Lung (tissue), 11 donors: ENCODE measurements at regions not wholly inside any gene's neighbourhood (a gene's known extent, or its start where the extent isn't known, plus 50 kb on each side); places are given as distances from the start of the nearest gene placed in this dataset.

Experiments used
- ATAC-seq: fragments of 200-7000 bp; cut with Tn5 transposase; one replicate; pipeline ENCODE4 v1.9.1; 2020; ENCODE audit warnings: moderate number of reproducible peaks; ENCODE audit not compliant: insufficient read depth, low FRiP score
- DNase-seq, 3 donors: peaks; one replicate each; pipeline ENCODE4 v3.0.0-alpha.2; 2013 to 2017
- H3K27ac ChIP-seq, 2 donors: one replicate each; pipeline ENCODE4 v1.5.1; 2013; ENCODE audit warnings: mild to moderate bottlenecking in 2 of 2, moderate library complexity in 2 of 2, control low read depth in 1 of 2, inconsistent platforms in 1 of 2, low read depth in 1 of 2, low read length in 1 of 2
- H3K27me3 ChIP-seq, 3 donors: one replicate each; pipeline ENCODE4 v1.5.1; 2013; ENCODE audit warnings: low read length in 2 of 3; ENCODE audit not compliant: control insufficient read depth in 3 of 3, insufficient read depth in 3 of 3
- H3K36me3 ChIP-seq, 4 donors: one replicate each; pipeline ENCODE4 v1.5.1; 2013; ENCODE audit warnings: low read length in 4 of 4, mild to moderate bottlenecking in 1 of 4, moderate library complexity in 1 of 4; ENCODE audit not compliant: control insufficient read depth in 4 of 4, insufficient read depth in 4 of 4
- H3K4me1 ChIP-seq, 5 donors: one replicate each; pipeline ENCODE4 v1.5.1; 2013; ENCODE audit warnings: low read length in 5 of 5, mild to moderate bottlenecking in 2 of 5, moderate library complexity in 1 of 5; ENCODE audit not compliant: control insufficient read depth in 5 of 5, insufficient read depth in 5 of 5
- H3K4me3 ChIP-seq: one replicate; pipeline ENCODE4 v1.5.1; 2013; ENCODE audit warnings: mild to moderate bottlenecking, control low read depth, moderate library complexity
- H3K9ac ChIP-seq, 2 donors: one replicate each; pipeline ENCODE4 v1.5.1; 2013; ENCODE audit warnings: low read length in 2 of 2, control low read depth in 1 of 2; ENCODE audit not compliant: insufficient read depth in 1 of 2
- H3K9me3 ChIP-seq, 4 donors: one replicate each; pipeline ENCODE4 v1.5.1; 2013; ENCODE audit warnings: low read length in 3 of 4, mild to moderate bottlenecking in 1 of 4, moderate library complexity in 1 of 4; ENCODE audit not compliant: control insufficient read depth in 4 of 4, insufficient read depth in 3 of 4
- CTCF ChIP-seq: IDR thresholded peaks from 2 replicates; pipeline ENCODE4 v1.5.1; 2012; ENCODE audit warnings: mild to moderate bottlenecking; ENCODE audit errors: control extremely low read depth, extremely low read depth
- WGBS, 2 donors: extraction: QIAGEN DNeasy Blood & Tissue Kit; methylation state at CpG; one replicate each; pipeline ENCODE4 v1.1.7; 2013; 5-methylcytosine and 5-hydroxymethylcytosine counted together
- donor health status: control.
- donor health status: control.
- donor health status: Bipolar disorder and iron deficiency.
- donor health status: healthy.
- donor health status: DM: yes; HTN: yes; CAD: no.

- no peak overlapping the region for H3K4me3 ChIP-seq
- H3K27me3 ChIP-seq: no peaks in the 10 kb centered on the region
- H3K36me3 ChIP-seq: peaks cover 2 to 9% (median 7%) of the 10 kb centered on the region in 4 donors
- peak overlapping the region in 1 of 2 donors; percentile 5 for H3K27ac ChIP-seq
- no peaks in the 10 kb centered on the region for H3K9me3 ChIP-seq
- H3K9ac ChIP-seq: no peak overlapping the region
- H3K4me1 ChIP-seq: peaks cover 0 to 54% (median 20%) of the 10 kb centered on the region in 5 donors
- ATAC-seq (no peak), DNase-seq (peak in 1 of 3 donors; percentile 61)
- no peak for TF ChIP-seq CTCF
These were observed 85.7 kb downstream of the PTPDC1 start for GRCh38 chr9:94169968-94170367.

GRCh38 chr9:94173632-94174031 is 85.5 kb upstream of the ZNF169 start:
- no peak for DNase-seq
- peaks cover 11 to 29% (median 20%) of the 10 kb centered on the region in 4 donors for H3K36me3 ChIP-seq
- 62 to 79% methylated on average over 3 of the region's 3 CpGs for WGBS, 2 donors
- H3K27ac ChIP-seq: no peak overlapping the region
- no peak overlapping the region for H3K9ac ChIP-seq
- no peaks in the 10 kb centered on the region for H3K27me3 ChIP-seq
- no peak overlapping the region for H3K4me3 ChIP-seq
- no peak for TF ChIP-seq CTCF
- no peak for ATAC-seq
- peaks cover 0 to 47% (median 17%) of the 10 kb centered on the region in 5 donors for H3K4me1 ChIP-seq
- H3K9me3 ChIP-seq: no peaks in the 10 kb centered on the region

GRCh38 chr9:94174164-94174563 is 84.9 kb upstream of the ZNF169 start:
- H3K4me3 ChIP-seq: no peak overlapping the region
- H3K9ac ChIP-seq: peak overlapping the region in 1 of 2 donors; percentile 1
- DNase-seq (no peak), ATAC-seq (no peak)
- H3K36me3 ChIP-seq: peaks cover 11 to 32% (median 21%) of the 10 kb centered on the region in 4 donors
- H3K27ac ChIP-seq: no peak overlapping the region
- no peaks in the 10 kb centered on the region for H3K27me3 ChIP-seq
- no peaks in the 10 kb centered on the region for H3K9me3 ChIP-seq
- H3K4me1 ChIP-seq: peaks cover 0 to 49% (median 17%) of the 10 kb centered on the region in 5 donors
- WGBS, 2 donors: 38 to 79% methylated on average over 1 of the region's 1 CpG
- no peak for TF ChIP-seq CTCF

GRCh38 chr9:94175669-94176068 is 83.4 kb upstream of the ZNF169 start:
- Histone ChIP-seq H3K9me3 (no peaks in the 10 kb centered on the region), H3K4me3 (no peak overlapping the region), H3K27ac (no peak overlapping the region), H3K27me3 (no peaks in the 10 kb centered on the region), H3K9ac (no peak overlapping the region), H3K4me1 (peaks cover 0 to 49% (median 11%) of the 10 kb centered on the region in 5 donors), H3K36me3 (peaks cover 14 to 32% (median 23%) of the 10 kb centered on the region in 4 donors)
- DNase-seq: no peak
- WGBS, 2 donors: 35 to 40% methylated on average over 5 of the region's 5 CpGs
- no peak for ATAC-seq
- no peak for TF ChIP-seq CTCF
